Renal cortical epithelial cell (primary cell): ENCODE measurements at regions not wholly inside any gene's neighbourhood (a gene's known extent, or its start where the extent isn't known, plus 50 kb on each side); places are given as distances from the start of the nearest gene placed in this dataset.
A peak's percentile ranks its signal among the peaks of the same experiment; 100 is the strongest.

Experiments used
- DNase-seq: peaks from one replicate; pipeline ENCODE4 v3.0.0-alpha.2; 2011; ENCODE audit warnings: low read depth

GRCh38 chr2:147076634-147077033 lies 768.2 kb upstream of the ACVR2A start:
- peak; percentile 7 for DNase-seq

DNA sequence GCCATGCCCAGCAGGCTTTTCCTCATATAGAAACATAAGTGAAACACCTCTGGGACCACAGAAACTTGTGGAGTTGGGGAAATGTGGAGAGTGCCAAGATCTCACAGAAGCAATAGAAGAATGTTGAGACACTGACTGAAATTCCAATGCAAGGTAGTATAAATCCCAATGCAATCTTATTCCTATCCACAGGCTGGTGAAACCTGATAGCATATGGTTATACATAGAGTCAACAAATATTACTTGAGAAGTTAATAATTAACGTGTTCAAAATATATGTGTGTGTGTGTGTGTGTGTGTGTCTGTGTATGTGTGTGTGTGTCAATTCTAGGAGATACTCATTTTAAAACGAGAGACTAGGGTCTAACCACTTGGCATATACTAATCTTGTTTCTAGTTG lies 776.8 kb upstream of the ACVR2A start:
- DNase-seq = no peak

DNA sequence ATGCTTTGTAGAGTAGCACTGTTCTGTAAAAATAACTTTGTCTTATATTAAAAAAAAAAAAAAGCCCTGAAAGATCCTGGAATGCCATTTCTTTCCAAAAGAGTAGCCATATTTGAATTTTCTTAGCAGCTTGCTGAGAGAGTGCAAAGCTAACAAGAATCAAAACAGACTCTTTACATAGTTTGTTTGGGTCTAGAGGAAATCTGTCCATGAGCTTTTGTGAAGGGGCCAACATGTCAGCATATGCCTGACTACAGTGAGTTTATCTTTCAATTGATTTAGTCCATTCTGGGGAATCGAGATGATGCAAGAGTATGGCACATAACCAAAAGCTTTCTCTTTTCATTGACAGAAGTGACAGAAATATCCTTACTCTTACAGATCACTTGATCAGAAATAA lies 777.7 kb upstream of the ACVR2A start:
- no peak for DNase-seq

GRCh38 chr2:147062073-147062472 lies 782.8 kb upstream of the ACVR2A start:
- no peak for DNase-seq

DNA sequence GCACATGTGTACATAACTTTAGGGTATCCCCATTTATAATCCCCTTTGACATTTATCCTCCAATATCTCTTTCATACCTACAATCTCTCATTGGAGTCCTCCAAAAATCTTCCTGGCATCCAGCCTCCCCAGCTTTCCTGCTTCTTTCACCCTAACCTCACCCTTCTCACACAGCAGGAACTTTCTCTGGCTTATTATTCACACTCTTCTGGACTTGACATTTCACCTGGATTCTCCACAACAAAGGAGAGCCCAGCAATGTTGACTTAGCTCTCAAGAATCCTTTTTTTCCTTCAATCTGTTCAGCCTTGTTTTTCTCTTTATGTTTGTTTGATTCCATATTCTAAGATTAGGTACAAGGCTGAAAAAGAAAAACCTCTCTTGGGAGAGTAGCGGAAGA lies 783.6 kb upstream of the ACVR2A start:
- no peak for DNase-seq

- DNase-seq = no peak
Measured at GRCh38 chr2:147057892-147058490, 786.8 kb upstream of the ACVR2A start.

DNA sequence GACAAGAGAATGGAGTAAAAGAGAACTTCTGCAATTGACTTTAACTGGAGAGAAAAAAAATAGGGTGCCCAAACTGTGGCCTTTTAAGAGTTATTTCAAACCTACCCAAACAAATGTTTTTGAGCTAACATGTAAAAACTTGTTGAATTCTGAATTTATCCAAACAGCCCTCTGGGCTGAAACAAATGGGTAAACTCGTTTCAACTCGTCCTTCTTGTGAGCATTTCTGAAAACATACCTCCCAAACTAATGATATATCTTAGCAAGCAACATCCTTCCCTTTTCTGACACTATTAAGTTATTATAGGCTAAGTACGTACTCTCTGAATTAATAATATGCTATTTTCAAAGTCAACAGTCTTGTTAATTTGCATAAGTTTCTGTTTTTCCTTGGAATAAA lies 793.0 kb upstream of the ACVR2A start:
- no peak for DNase-seq

GRCh38 chr2:147051248-147051647 lies 793.6 kb upstream of the ACVR2A start:
- no peak for DNase-seq

DNA sequence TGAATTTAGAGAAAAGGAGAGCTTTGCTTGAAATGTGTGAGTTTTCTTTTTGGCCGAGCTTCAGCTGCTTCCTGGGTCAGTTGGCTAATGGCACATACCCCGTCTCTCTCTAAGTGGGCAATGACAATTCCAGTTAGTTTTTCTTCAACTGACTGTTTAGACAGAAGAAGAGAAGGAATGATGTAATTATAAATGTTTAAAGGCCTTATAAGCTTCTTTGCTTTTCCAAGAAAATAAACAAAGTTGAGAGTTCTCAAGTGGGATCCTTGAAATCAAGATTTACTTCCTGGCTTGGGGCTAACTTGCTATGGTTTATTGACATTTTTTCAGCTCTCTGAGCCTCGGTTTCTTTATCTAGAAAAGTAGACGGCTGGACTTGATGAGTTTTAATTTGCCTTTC lies 794.9 kb upstream of the ACVR2A start:
- DNase-seq = no peak

DNA sequence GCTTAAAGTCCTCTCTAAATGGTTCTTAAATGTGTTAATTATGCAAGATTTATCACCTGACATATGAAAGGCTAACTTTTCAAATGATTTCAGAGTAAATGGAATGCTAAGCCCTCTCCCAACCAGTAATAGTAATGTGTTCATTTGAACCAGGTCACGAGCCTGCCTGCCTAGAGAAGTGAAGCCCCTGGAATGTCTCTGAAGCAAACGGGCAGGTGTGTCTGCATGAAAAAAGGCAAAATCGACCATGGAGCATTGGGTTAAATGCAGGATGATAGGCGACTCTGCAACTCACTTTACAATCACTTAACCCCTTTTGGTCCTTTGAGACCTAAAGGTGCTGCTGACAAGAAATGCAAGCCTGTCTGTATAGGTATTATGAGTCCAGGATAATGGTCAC lies 798.4 kb upstream of the ACVR2A start:
- no peak for DNase-seq

- peak; percentile 51 for DNase-seq
Measured at GRCh38 chr2:147045113-147045512, 799.7 kb upstream of the ACVR2A start.

DNA sequence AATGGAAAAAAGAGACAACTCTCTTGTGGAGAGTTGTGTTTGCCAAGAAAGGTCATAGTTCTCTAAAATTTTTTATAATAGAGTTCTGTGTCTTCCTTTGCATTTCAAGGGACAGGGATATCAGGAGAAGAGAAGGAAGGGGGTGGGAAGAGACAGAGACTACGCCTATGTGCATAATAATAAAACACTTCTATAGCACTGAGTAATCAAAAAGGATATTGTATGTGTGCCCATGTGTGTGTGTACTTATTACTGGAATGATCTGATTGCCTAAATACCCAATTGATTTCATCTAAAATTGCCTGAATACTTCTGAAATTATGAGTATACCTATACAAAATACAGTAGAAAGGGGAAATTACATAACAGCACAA lies 803.7 kb upstream of the ACVR2A start:
- DNase-seq = no peak

- no peak for DNase-seq
Measured at GRCh38 chr2:147040298-147041120, 804.3 kb upstream of the ACVR2A start.

- no peak for DNase-seq
Measured at GRCh38 chr2:147037048-147037447, 807.8 kb upstream of the ACVR2A start.

- DNase-seq = peak; percentile 38
Measured at GRCh38 chr2:147033044-147033443, 811.8 kb upstream of the ACVR2A start.

DNA sequence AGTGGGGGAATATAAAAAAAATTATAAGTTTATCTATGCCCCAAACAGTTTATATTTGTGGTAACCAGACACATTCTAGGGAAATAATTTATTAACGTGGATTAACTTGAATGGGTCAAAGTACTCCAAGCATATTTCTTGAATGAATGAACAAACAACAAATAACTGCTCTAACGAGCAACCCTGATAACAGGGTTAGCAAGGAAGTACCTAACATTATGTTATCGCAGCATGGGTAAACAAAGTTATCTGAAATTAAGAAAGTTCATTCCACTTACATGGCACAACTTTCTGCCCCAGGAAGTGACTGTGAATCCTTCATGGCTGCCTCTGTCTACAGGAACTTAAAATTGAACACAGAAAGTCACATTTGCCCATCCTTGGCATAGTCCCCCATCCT lies 812.9 kb upstream of the ACVR2A start:
- DNase-seq = peak; percentile 59

- peak; percentile 92 for DNase-seq
Measured at GRCh38 chr2:147030966-147031720, 813.7 kb upstream of the ACVR2A start.

- no peak for DNase-seq
Measured at GRCh38 chr2:147027436-147027835, 817.4 kb upstream of the ACVR2A start.

- peak; percentile 43 for DNase-seq
Measured at GRCh38 chr2:147026664-147027295, 818.0 kb upstream of the ACVR2A start.

DNA sequence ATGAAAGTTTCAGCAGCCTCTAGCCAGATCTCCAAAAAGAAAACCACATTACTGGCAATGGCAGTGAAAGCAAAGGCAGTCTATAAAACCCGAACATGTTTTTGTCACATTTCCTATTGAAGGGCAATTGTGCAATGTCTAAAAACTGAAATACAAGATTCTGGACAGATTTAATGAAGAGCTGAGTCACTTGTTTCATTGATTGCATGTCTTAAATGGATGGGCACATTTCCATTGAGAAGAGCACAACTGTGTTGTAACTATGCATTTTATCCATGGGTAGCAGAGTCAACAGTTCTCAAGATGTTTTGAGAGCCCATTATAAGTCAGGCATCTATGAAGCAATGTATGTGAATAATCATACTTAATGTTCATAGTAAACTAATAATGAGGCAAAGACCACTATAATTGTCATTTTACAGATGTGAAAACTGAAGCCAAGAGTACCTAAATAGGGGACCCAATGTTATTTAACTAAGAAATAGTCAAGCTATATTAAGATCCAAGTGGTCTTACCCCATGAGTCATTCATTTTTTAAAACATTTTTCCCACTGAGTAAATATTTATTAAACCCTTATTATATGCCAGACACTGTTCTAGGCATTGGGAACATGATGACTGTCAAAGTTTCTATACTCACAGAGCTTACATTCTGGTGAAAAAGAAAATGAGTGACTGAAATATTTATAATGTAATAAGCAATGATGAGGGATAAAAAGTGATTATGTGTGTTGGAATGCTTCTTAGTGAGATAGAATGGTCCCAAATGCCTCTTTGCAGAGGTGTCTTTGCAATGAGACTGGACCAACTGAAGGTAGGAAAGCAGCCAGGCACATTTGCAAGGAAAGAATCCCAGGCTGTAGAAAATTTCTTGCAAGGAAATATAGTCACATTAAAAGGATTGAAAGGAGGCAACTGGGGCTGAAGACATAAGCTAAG lies 818.9 kb upstream of the ACVR2A start:
- DNase-seq = peak; percentile 56

GRCh38 chr2:147019311-147019710 lies 825.5 kb upstream of the ACVR2A start:
- DNase-seq = no peak
